ENCODE measurements at regions not wholly inside any gene's neighbourhood (a gene's known extent, or its start where the extent isn't known, plus 50 kb on each side); places are given as distances from the start of the nearest gene placed in this dataset.

DNA sequence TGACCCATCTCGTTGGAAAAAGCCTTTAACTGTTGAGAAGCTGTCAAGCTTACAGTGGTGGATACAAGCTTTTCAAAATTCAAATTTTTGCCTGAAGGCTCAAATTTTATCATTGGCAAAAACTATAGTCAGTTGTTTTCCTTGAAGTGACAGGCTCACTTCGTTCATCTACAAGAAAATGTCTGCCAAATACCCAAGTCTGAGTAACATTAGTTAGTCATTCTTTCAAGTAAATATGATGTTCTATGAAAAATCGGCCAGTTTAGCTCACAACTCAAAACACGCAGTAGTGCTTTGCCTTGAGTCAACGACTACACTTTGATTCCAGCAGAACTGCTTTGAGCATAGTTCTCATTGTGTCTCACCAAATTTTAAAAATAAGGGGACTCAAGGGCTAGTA is 170.3 kb upstream of the MAMLD1 start:
- intact Hi-C loops (cut with micrococcal nuclease) = loop anchor here (10.0 kb wide), 1 partner anchor 158 kb away; no protein-coding TSS in a partner anchor
- ATAC-seq (no peak), FAIRE-seq (no peak), DNase-seq (ENCODE audit: extremely low read depth in 1 of 4, low spot score in 3 of 4) (no peak)
- Histone ChIP-seq H2AFZ (ENCODE audit: low read depth, low read length) (no peak overlapping the region), H3K9me1 (ENCODE audit: control insufficient read depth, insufficient read depth, low read length) (no peaks in the 10 kb centered on the region), H4K20me1 (replicated peaks; ENCODE audit: control insufficient read depth, insufficient read depth, low read length) (no peaks in the 10 kb centered on the region), H3K9me3 (replicated peaks; ENCODE audit: control insufficient read depth, insufficient read depth, low read depth, low read length) (no peaks in the 10 kb centered on the region), H3K4me3 (no peak overlapping the region), H3K79me2 (ENCODE audit: control insufficient read depth, insufficient read depth, low read length) (no peaks in the 10 kb centered on the region), H3K9ac (ENCODE audit: insufficient read depth in 1 of 2, low read depth in 2 of 2, low read length in 2 of 2) (no peak overlapping the region), H3K27ac (ENCODE audit: extremely low read depth, low read depth, low read length) (no peak overlapping the region), H3K4me1 (replicated peaks in 1 of 2; ENCODE audit: control insufficient read depth in 2 of 2, insufficient read depth in 2 of 2, low read length in 2 of 2) (no peaks in the 10 kb centered on the region), H3K4me2 (ENCODE audit: insufficient read depth, low read length) (no peak overlapping the region), H3K36me3 (ENCODE audit: control insufficient read depth, insufficient read depth, low read length) (no peaks in the 10 kb centered on the region), H3K27me3 (ENCODE audit: control insufficient read depth in 2 of 2, insufficient read depth in 2 of 2, low read length in 2 of 2) (no peaks in the 10 kb centered on the region)
- WGBS (ENCODE audit: insufficient coverage, low coverage, missing lambda C conversion rate) = 0% methylated on average over 5 of the region's 5 CpGs
- BruUV-seq (replicated peaks) = no TSS peak
- in situ Hi-C loops (cut with MboI) = no loop called here
- ChIA-PET POLR2A (no interaction called here), CTCF (ENCODE audit: low intra/inter-chr PET ratio) (no interaction called here)
- TF ChIP-seq DDX20 (tag; IDR thresholded peaks at IDR 0.05; ENCODE audit: low read depth) = no peak
- TF ChIP-seq ZFP1 (CRISPR knock-in tag; IDR thresholded peaks at IDR 0.05) = no peak
- no peak for TF ChIP-seq BHLHE40 (IDR thresholded peaks at IDR 0.05; ENCODE audit: low read length)
- no peak for TF ChIP-seq CHAMP1 (IDR thresholded peaks at IDR 0.05)

DNA sequence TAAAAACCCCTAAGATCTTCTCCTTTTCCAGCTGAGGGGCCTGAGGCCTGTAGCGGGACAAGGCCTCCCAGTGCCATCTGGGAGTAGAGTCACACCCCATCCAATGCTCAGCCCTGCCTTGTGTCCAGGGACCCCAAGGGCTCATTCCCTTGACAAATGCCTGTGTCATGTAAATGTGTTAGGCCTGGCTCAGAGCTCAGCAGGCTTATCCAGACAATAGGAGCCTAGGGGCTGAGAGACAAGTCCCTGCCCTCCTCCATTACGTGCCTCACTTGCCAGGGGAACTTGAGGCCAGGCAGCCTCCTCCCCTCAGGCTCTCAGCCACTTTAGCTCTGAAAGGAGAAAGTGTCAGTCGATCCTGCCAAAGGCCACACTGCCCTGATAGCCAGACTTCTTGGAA is 166.8 kb upstream of the MAMLD1 start:
- TF ChIP-seq NKRF (IDR thresholded peaks at IDR 0.05; ENCODE audit: borderline replicate concordance) (no peak), SP1 (CRISPR knock-in tag; IDR thresholded peaks at IDR 0.05) (no peak), JUN (IDR thresholded peaks at IDR 0.05; ENCODE audit: borderline replicate concordance, low read depth, low read length) (no peak), JUN (CRISPR knock-in tag; IDR thresholded peaks at IDR 0.05; ENCODE audit: borderline replicate concordance) (no peak), PKNOX1 (IDR thresholded peaks at IDR 0.05) (no peak), ZNF445 (CRISPR knock-in tag; IDR thresholded peaks at IDR 0.05; ENCODE audit: low read depth) (no peak), SRSF3 (IDR thresholded peaks at IDR 0.05; ENCODE audit: insufficient read depth, low read length) (no peak)
- Histone ChIP-seq H2AFZ (ENCODE audit: low read depth, low read length) (no peak overlapping the region), H3K27ac (ENCODE audit: extremely low read depth, low read depth, low read length) (no peak overlapping the region), H3K27me3 (ENCODE audit: control insufficient read depth in 2 of 2, insufficient read depth in 2 of 2, low read length in 2 of 2) (no peaks in the 10 kb centered on the region; a peak in 1 of 5 replicates), H4K20me1 (replicated peaks; ENCODE audit: control insufficient read depth, insufficient read depth, low read length) (no peaks in the 10 kb centered on the region), H3K79me2 (ENCODE audit: control insufficient read depth, insufficient read depth, low read length) (no peaks in the 10 kb centered on the region), H3K36me3 (ENCODE audit: control insufficient read depth, insufficient read depth, low read length) (no peaks in the 10 kb centered on the region), H3K9ac (ENCODE audit: insufficient read depth in 1 of 2, low read depth in 2 of 2, low read length in 2 of 2) (no peak overlapping the region), H3K9me1 (ENCODE audit: control insufficient read depth, insufficient read depth, low read length) (no peaks in the 10 kb centered on the region), H3K9me3 (replicated peaks; ENCODE audit: control insufficient read depth, insufficient read depth, low read depth, low read length) (no peaks in the 10 kb centered on the region), H3K4me2 (ENCODE audit: insufficient read depth, low read length) (no peak overlapping the region), H3K4me1 (replicated peaks in 1 of 2; ENCODE audit: control insufficient read depth in 2 of 2, insufficient read depth in 2 of 2, low read length in 2 of 2) (no peaks in the 10 kb centered on the region), H3K4me3 (no peak overlapping the region)
- FAIRE-seq (no peak), ATAC-seq (no peak), DNase-seq (ENCODE audit: extremely low read depth in 1 of 4, low spot score in 3 of 4) (no peak)
- 5% methylated on average over 3 of the region's 3 CpGs for WGBS (ENCODE audit: insufficient coverage, low coverage, missing lambda C conversion rate)
- no TSS peak for BruUV-seq (replicated peaks)
- ChIA-PET POLR2A (no interaction called here), CTCF (ENCODE audit: low intra/inter-chr PET ratio) (no interaction called here)
- intact Hi-C loops (cut with micrococcal nuclease) (loop anchor here (10.0 kb wide), 1 partner anchor 161 kb away; no protein-coding TSS in a partner anchor), in situ Hi-C loops (cut with MboI) (no loop called here)

Data from K562 (cell line).